ENCODE measurements at regions not wholly inside any gene's neighbourhood (a gene's known extent, or its start where the extent isn't known, plus 50 kb on each side); places are given as distances from the start of the nearest gene placed in this dataset.

- H3K4me3 ChIP-seq, result no peak overlapping the region
- no peaks in the 10 kb centered on the region for H3K4me1 ChIP-seq
- TF ChIP-seq Cebpa-rat (IDR thresholded peaks at IDR 0.05), result no peak
- H3K9me3 ChIP-seq, result no peaks in the 10 kb centered on the region
- no peaks in the 10 kb centered on the region for H4K20me1 ChIP-seq
- H3K27me3 ChIP-seq, result no peaks in the 10 kb centered on the region
- H3K9ac ChIP-seq, result no peak overlapping the region
- H3K27ac ChIP-seq, result no peak overlapping the region
- H3K36me3 ChIP-seq, result no peaks in the 10 kb centered on the region
- no peak overlapping the region for H3K4me2 ChIP-seq
Observed at GRCh38 chr5:72656331-72656730, 149.1 kb upstream of the ZNF366 start.

GRCh38 chr5:72654231-72654630 is 147.0 kb upstream of the ZNF366 start:
- Histone ChIP-seq H3K4me2 (no peak overlapping the region), H3K9me3 (no peaks in the 10 kb centered on the region), H3K4me1 (no peaks in the 10 kb centered on the region), H3K27ac (no peak overlapping the region), H3K36me3 (no peaks in the 10 kb centered on the region), H4K20me1 (no peaks in the 10 kb centered on the region), H3K4me3 (no peak overlapping the region), H3K9ac (no peak overlapping the region), H3K27me3 (no peaks in the 10 kb centered on the region)
- no peak for TF ChIP-seq Cebpa-rat (IDR thresholded peaks at IDR 0.05)

GRCh38 chr5:72653586-72653985 is 146.4 kb upstream of the ZNF366 start:
- no peaks in the 10 kb centered on the region for H3K4me1 ChIP-seq
- no peak overlapping the region for H3K27ac ChIP-seq
- no peak overlapping the region for H3K4me2 ChIP-seq
- no peaks in the 10 kb centered on the region for H4K20me1 ChIP-seq
- H3K36me3 ChIP-seq, result no peaks in the 10 kb centered on the region
- H3K4me3 ChIP-seq, result no peak overlapping the region
- H3K9me3 ChIP-seq, result no peaks in the 10 kb centered on the region
- no peak for TF ChIP-seq Cebpa-rat (IDR thresholded peaks at IDR 0.05)
- H3K9ac ChIP-seq, result no peak overlapping the region
- no peaks in the 10 kb centered on the region for H3K27me3 ChIP-seq

GRCh38 chr5:72651779-72652178 is 144.6 kb upstream of the ZNF366 start:
- Histone ChIP-seq H3K4me1 (no peaks in the 10 kb centered on the region), H3K36me3 (no peaks in the 10 kb centered on the region), H3K4me3 (no peak overlapping the region), H4K20me1 (no peaks in the 10 kb centered on the region), H3K9me3 (no peaks in the 10 kb centered on the region), H3K27me3 (no peaks in the 10 kb centered on the region), H3K4me2 (no peak overlapping the region), H3K9ac (no peak overlapping the region), H3K27ac (no peak overlapping the region)
- no peak for TF ChIP-seq Cebpa-rat (IDR thresholded peaks at IDR 0.05)

GRCh38 chr5:72651109-72651508 is 143.9 kb upstream of the ZNF366 start:
- Histone ChIP-seq H3K4me2 (no peak overlapping the region), H3K9ac (no peak overlapping the region)

DNA sequence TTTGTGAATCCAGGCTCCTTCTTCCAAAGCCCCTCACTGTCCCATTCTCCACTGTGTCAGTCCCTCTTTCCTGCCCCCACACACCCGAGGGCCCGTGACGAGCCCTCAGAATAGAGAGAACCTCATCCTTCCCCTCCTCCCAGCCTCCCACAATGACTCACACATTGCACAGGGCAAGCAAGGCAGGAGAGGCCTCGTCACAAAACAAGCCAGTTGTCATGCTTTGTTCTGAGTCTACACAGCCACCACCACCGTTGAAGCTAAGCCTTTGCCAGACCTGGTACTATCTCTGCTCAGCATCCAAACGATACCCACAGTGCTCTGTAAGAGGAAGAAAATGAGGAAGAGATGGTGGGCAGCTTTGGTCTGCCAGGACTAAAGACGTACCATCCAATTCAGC is 142.2 kb upstream of the ZNF366 start:
- Histone ChIP-seq H3K27me3 (no peaks in the 10 kb centered on the region), H3K9ac (no peak overlapping the region), H3K4me1 (no peaks in the 10 kb centered on the region), H3K9me3 (no peaks in the 10 kb centered on the region), H3K4me3 (no peak overlapping the region), H3K4me2 (no peak overlapping the region), H4K20me1 (no peaks in the 10 kb centered on the region), H3K27ac (no peak overlapping the region), H3K36me3 (no peaks in the 10 kb centered on the region)
- TF ChIP-seq Cebpa-rat (IDR thresholded peaks at IDR 0.05), result no peak

More at GRCh38 chr5:72651109-72651508, 143.9 kb upstream of the ZNF366 start:
- no peaks in the 10 kb centered on the region for H3K4me1 ChIP-seq
- H3K27ac ChIP-seq, result no peak overlapping the region
- H3K9me3 ChIP-seq, result no peaks in the 10 kb centered on the region
- no peaks in the 10 kb centered on the region for H4K20me1 ChIP-seq
- TF ChIP-seq Cebpa-rat (IDR thresholded peaks at IDR 0.05), result no peak
- no peaks in the 10 kb centered on the region for H3K27me3 ChIP-seq
- H3K4me3 ChIP-seq, result no peak overlapping the region
- H3K36me3 ChIP-seq, result no peaks in the 10 kb centered on the region

GRCh38 chr5:72648480-72648879 is 141.3 kb upstream of the ZNF366 start:
- TF ChIP-seq Cebpa-rat (IDR thresholded peaks at IDR 0.05), result no peak

GRCh38 chr5:72647806-72648205 is 140.6 kb upstream of the ZNF366 start:
- no peak for TF ChIP-seq Cebpa-rat (IDR thresholded peaks at IDR 0.05)

More at GRCh38 chr5:72648480-72648879, 141.3 kb upstream of the ZNF366 start:
- H3K4me1 ChIP-seq, result no peaks in the 10 kb centered on the region
- H3K27ac ChIP-seq, result no peak overlapping the region
- H3K9ac ChIP-seq, result no peak overlapping the region
- H3K27me3 ChIP-seq, result no peaks in the 10 kb centered on the region
- H4K20me1 ChIP-seq, result no peaks in the 10 kb centered on the region
- H3K9me3 ChIP-seq, result no peaks in the 10 kb centered on the region
- no peak overlapping the region for H3K4me2 ChIP-seq
- H3K36me3 ChIP-seq, result no peaks in the 10 kb centered on the region
- no peak overlapping the region for H3K4me3 ChIP-seq

DNA sequence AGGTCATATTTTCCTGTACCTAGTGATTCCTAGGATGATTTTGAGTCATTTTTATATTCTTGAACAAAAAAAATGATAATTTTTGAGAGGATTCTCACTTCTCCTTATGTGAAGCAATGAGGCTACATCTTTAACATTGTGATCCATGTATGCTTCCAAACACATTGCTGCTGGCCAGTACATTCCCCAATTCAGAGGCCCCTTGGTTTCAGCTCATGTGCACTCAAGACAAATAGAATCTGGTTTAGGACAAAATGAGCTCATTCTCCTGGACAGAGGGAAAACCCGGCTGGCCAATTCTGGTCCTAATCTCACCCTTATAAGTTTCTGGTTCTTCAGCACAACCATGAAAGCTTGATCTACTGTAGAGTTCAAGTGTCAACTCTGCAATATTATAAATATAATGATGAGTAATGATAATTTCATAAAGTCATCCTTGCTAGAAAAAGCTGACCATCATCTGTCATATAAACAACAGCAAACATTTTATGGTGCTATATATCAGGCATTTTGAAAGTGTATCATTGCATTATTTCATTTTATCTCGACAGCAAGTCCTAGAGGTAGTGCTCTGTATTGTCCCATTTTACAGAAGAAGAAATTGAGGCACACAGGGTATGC is 139.1 kb upstream of the ZNF366 start:
- H3K27me3 ChIP-seq, result no peaks in the 10 kb centered on the region
- H3K4me1 ChIP-seq, result no peaks in the 10 kb centered on the region
- H3K9ac ChIP-seq, result no peak overlapping the region
- H3K9me3 ChIP-seq, result no peaks in the 10 kb centered on the region
- TF ChIP-seq Cebpa-rat (IDR thresholded peaks at IDR 0.05), result no peak
- no peaks in the 10 kb centered on the region for H3K36me3 ChIP-seq
- no peak overlapping the region for H3K27ac ChIP-seq
- H3K4me3 ChIP-seq, result no peak overlapping the region
- H3K4me2 ChIP-seq, result no peak overlapping the region
- H4K20me1 ChIP-seq, result no peaks in the 10 kb centered on the region

More at GRCh38 chr5:72647806-72648205, 140.6 kb upstream of the ZNF366 start:
- no peaks in the 10 kb centered on the region for H4K20me1 ChIP-seq
- no peaks in the 10 kb centered on the region for H3K36me3 ChIP-seq
- no peak overlapping the region for H3K9ac ChIP-seq
- no peak overlapping the region for H3K27ac ChIP-seq
- H3K4me2 ChIP-seq, result no peak overlapping the region
- no peaks in the 10 kb centered on the region for H3K4me1 ChIP-seq
- H3K27me3 ChIP-seq, result no peaks in the 10 kb centered on the region
- no peaks in the 10 kb centered on the region for H3K9me3 ChIP-seq
- no peak overlapping the region for H3K4me3 ChIP-seq

DNA sequence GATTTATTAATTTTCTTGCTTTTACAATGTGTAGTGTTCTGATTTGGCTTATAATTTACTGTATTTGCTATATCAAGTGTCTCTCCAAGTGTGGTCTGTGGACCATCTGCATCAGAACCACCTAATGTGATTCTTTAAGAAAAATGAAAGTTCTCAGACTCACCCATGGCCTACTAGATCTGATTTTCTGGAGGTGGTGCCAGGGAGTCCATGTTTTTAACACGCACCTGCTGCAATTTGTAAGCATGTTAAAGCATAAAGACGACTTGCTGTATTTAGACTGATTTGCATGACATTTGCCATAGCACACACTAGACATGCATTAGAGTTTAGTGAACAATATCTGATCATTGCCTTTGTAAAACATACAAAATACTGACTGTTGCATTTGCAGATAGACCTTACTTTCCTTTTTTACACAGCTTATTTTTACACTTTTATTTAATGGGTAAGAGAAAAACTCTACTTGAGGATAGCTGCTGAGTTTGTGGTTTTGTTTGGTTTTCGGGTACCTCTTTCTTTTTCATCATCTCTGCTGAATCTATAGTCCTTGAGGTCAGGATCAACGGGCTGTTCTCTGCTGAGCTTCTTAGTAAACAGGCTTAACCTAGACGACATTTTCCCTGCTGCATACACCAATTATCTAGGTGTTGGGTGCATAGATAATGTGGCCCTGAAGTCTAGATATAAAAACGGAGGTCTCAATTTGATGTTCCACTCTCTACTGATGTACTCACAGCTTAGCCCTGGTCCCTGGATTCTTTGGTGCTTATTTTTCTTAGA is 138.0 kb upstream of the ZNF366 start:
- Histone ChIP-seq H3K4me1 (no peaks in the 10 kb centered on the region), H3K9me3 (no peaks in the 10 kb centered on the region), H3K36me3 (no peaks in the 10 kb centered on the region), H3K4me3 (no peak overlapping the region), H3K27ac (no peak overlapping the region), H3K4me2 (no peak overlapping the region), H3K9ac (no peak overlapping the region), H4K20me1 (no peaks in the 10 kb centered on the region), H3K27me3 (no peaks in the 10 kb centered on the region)
- TF ChIP-seq Cebpa-rat (IDR thresholded peaks at IDR 0.05), result no peak
